ENCODE measurements at regions not wholly inside any gene's neighbourhood (a gene's known extent, or its start where the extent isn't known, plus 50 kb on each side); places are given as distances from the start of the nearest gene placed in this dataset.

- no peak for DNase-seq (ENCODE audit: low read depth in 2 of 2)
Observed at GRCh38 chr7:25947669-25948516, 204.1 kb upstream of the NFE2L3 start.

GRCh38 chr7:25949736-25950487 lies 202.1 kb upstream of the NFE2L3 start:
- no peak for DNase-seq (ENCODE audit: low read depth in 2 of 2)

GRCh38 chr7:25950488-25951413 lies 201.2 kb upstream of the NFE2L3 start:
- DNase-seq (ENCODE audit: low read depth in 2 of 2), result peak; percentile 79 to 81

- no peak for DNase-seq (ENCODE audit: low read depth in 2 of 2)
Observed at GRCh38 chr7:25951414-25952260, 200.4 kb upstream of the NFE2L3 start.

GRCh38 chr7:25952261-25953057 lies 199.5 kb upstream of the NFE2L3 start:
- no peak for DNase-seq (ENCODE audit: low read depth in 2 of 2)

GRCh38 chr7:25953859-25954258 lies 198.1 kb upstream of the NFE2L3 start:
- DNase-seq (ENCODE audit: low read depth in 2 of 2), result no peak

- no peak for DNase-seq (ENCODE audit: low read depth in 2 of 2)
Observed at GRCh38 chr7:25954395-25954794, 197.6 kb upstream of the NFE2L3 start.

GRCh38 chr7:25959168-25959734 lies 192.7 kb upstream of the NFE2L3 start:
- no peak for DNase-seq (ENCODE audit: low read depth in 2 of 2)

- DNase-seq (ENCODE audit: low read depth in 2 of 2), result no peak
Observed at GRCh38 chr7:25963733-25964132, 188.3 kb upstream of the NFE2L3 start.

GRCh38 chr7:25964483-25964991 lies 187.5 kb upstream of the NFE2L3 start:
- no peak for DNase-seq (ENCODE audit: low read depth in 2 of 2)

GRCh38 chr7:25965405-25966123 lies 186.4 kb upstream of the NFE2L3 start:
- DNase-seq (ENCODE audit: low read depth in 2 of 2), result no peak

GRCh38 chr7:25966469-25966868 lies 185.5 kb upstream of the NFE2L3 start:
- no peak for DNase-seq (ENCODE audit: low read depth in 2 of 2)

- no peak for DNase-seq (ENCODE audit: low read depth in 2 of 2)
Observed at GRCh38 chr7:25967278-25968204, 184.5 kb upstream of the NFE2L3 start.

- no peak for DNase-seq (ENCODE audit: low read depth in 2 of 2)
Observed at GRCh38 chr7:25968205-25968993, 183.6 kb upstream of the NFE2L3 start.

- DNase-seq (ENCODE audit: low read depth in 2 of 2), result no peak
Observed at GRCh38 chr7:25970356-25970755, 181.6 kb upstream of the NFE2L3 start.

GRCh38 chr7:25970911-25971310 lies 181.1 kb upstream of the NFE2L3 start:
- no peak for DNase-seq (ENCODE audit: low read depth in 2 of 2)

- DNase-seq (ENCODE audit: low read depth in 2 of 2), result no peak
Observed at GRCh38 chr7:25976630-25977029, 175.4 kb upstream of the NFE2L3 start.

Measured in fibroblast of skin of left biceps (primary cell).